Heart right ventricle (tissue), 16 donors: ENCODE measurements at regions not wholly inside any gene's neighbourhood (a gene's known extent, or its start where the extent isn't known, plus 50 kb on each side); places are given as distances from the start of the nearest gene placed in this dataset.

ENCODE experiments used
- ATAC-seq, 8 donors: fragments of 200-7000 bp; cut with Tn5 transposase; one replicate each; pipeline ENCODE4 v1.9.1; 2020; ENCODE audit warnings: mild to moderate bottlenecking in 8 of 8, moderate library complexity in 8 of 8, moderate number of reproducible peaks in 1 of 8
- DNase-seq, 2 donors: peaks; one replicate each; pipeline ENCODE4 v3.0.0-alpha.2; 2020
- H3K27ac ChIP-seq, 10 donors: fragments of 200-600 bp; sonication (generic) in 2 of 10; one replicate each; pipeline versions ENCODE4 v1.5.0 to v1.8.0; 2020 to 2022; ENCODE audit warnings: mild to moderate bottlenecking in 3 of 10
- H3K27me3 ChIP-seq, 7 donors: fragments of 200-600 bp; one replicate each; pipeline ENCODE4 v1.8.0; 2021 to 2022; ENCODE audit warnings: mild to moderate bottlenecking in 2 of 7
- H3K36me3 ChIP-seq, 9 donors: fragments of 200-600 bp; sonication (generic) in 1 of 9; one replicate each; pipeline versions ENCODE4 v1.5.0 to v1.8.0; 2020 to 2022; ENCODE audit warnings: mild to moderate bottlenecking in 2 of 9
- H3K4me1 ChIP-seq, 9 donors: fragments of 200-600 bp; sonication (generic) in 1 of 9; one replicate each; pipeline versions ENCODE4 v1.5.0 to v1.8.0; 2020 to 2022; ENCODE audit warnings: mild to moderate bottlenecking in 4 of 9
- H3K4me3 ChIP-seq, 10 donors: fragments of 200-600 bp; sonication (generic) in 2 of 10; one replicate each; pipeline versions ENCODE4 v1.5.0 to v1.8.0; 2020 to 2022; ENCODE audit warnings: mild to moderate bottlenecking in 7 of 10, moderate library complexity in 2 of 10
- H3K9me3 ChIP-seq, 11 donors: fragments of 200-600 bp in 10 of 11; sonication (generic) in 2 of 11; one replicate each; pipeline versions ENCODE4 v1.5.0 to v1.8.0; 2013 to 2022; ENCODE audit warnings: mild to moderate bottlenecking in 2 of 11, control low read depth in 1 of 11, moderate library complexity in 1 of 11
- CTCF ChIP-seq, 9 donors: fragments of 200-600 bp; sonication (generic) in 2 of 9; IDR thresholded peaks; one replicate each; pipeline versions ENCODE4 v1.5.0 to v1.8.0; 2021 to 2022; ENCODE audit warnings: antibody characterized with exemption in 9 of 9, mild to moderate bottlenecking in 5 of 9, moderate library complexity in 1 of 9
- WGBS, 2 donors: extraction: QIAGEN DNeasy Blood & Tissue Kit; methylation state at CpG; one replicate each; pipeline ENCODE4 v1.1.7; 2013; ENCODE audit warnings: inconsistent platforms in 1 of 2; 5-methylcytosine and 5-hydroxymethylcytosine counted together
- intact Hi-C, 10 donors: fragments of 100-400 bp; cut with DNase I; formaldehyde crosslinking; loops; one replicate each; pipeline versions ENCODE4 v1.11.1 to v1.14.2; 2022
- donor health status: Arrhythmogenic right ventricular cardiomyopathy.
- donor health status: ischemic (EF 13 %, LVEDD 7.1; RV severe dilation, severe dysfunction).
- donor health status: healthy with polysubstance abuse.
- donor health status: DM: no; HTN: yes; CAD: no.
- donor health status: DM: no; HTN: no; CAD: no.
- donor health status: ischemic (EF 25% LVEDD 6.9; RV normal size, moderate dysfunction).
- donor health status: ischemic (EF 25% LVEDD 5.7; RV mildly dilated, moderate dysfunction).
- donor health status: healthy.
- donor health status: DM: yes; HTN: yes; CAD: no.
- donor health status: Ischemic cardiomyopathy.
- donor health status: ischemic (EF 35%, LVEDD 5.7; RV mildly dilated, moderate dysfunction).
- donor health status: nonischemic (EF 11% LVEDD 7.7; RV severe dilation, severe dysfunction).
- donor health status: DM: yes; HTN: yes; CAD: no.
- donor health status: PGD.
- donor health status: ischemic (EF 29% LVEDD 5.4; RV normal size, mild dysfunction).
- donor health status: nonischemic (EF 23%, LVEDD 6.1; RV moderate dilation, normal function).

GRCh38 chr19:13561461-13561860 lies 55.2 kb upstream of the CACNA1A start:
- Histone ChIP-seq H3K4me3 (no peak overlapping the region), H3K27ac (no peak overlapping the region), H3K4me1 (no peaks in the 10 kb centered on the region), H3K27me3 (peaks cover 0 to 24% (median 12%) of the 10 kb centered on the region in 7 donors), H3K36me3 (no peaks in the 10 kb centered on the region), H3K9me3 (peaks cover 0 to 23% (median 0%) of the 10 kb centered on the region in 11 donors)
- intact Hi-C loops: no loop called here
- no peak for TF ChIP-seq CTCF (IDR thresholded peaks at IDR 0.05)
- ATAC-seq: no peak
- DNase-seq: no peak
- 82 to 86% methylated on average over 4 of the region's 4 CpGs for WGBS, 2 donors

- Histone ChIP-seq H3K4me3 (no peak overlapping the region), H3K36me3 (no peaks in the 10 kb centered on the region), H3K27ac (no peak overlapping the region), H3K9me3 (peaks cover 0 to 23% (median 0%) of the 10 kb centered on the region in 11 donors), H3K4me1 (no peaks in the 10 kb centered on the region), H3K27me3 (peaks cover 0 to 42% (median 22%) of the 10 kb centered on the region in 7 donors)
- ATAC-seq: no peak
- DNase-seq: no peak
- intact Hi-C loops: no loop called here
- 42 to 43% methylated on average over 7 of the region's 7 CpGs for WGBS, 2 donors
- no peak for TF ChIP-seq CTCF (IDR thresholded peaks at IDR 0.05)
These were observed 51.6 kb upstream of the CACNA1A start for GRCh38 chr19:13557756-13558398.

- Histone ChIP-seq H3K27ac (no peak overlapping the region), H3K4me3 (no peak overlapping the region), H3K27me3 (peaks cover 0 to 48% (median 24%) of the 10 kb centered on the region in 7 donors), H3K4me1 (no peaks in the 10 kb centered on the region), H3K9me3 (peaks cover 0 to 22% (median 0%) of the 10 kb centered on the region in 11 donors), H3K36me3 (no peaks in the 10 kb centered on the region)
- ATAC-seq: no peak
- 71 to 77% methylated on average over 9 of the region's 9 CpGs for WGBS, 2 donors
- DNase-seq: no peak
- no peak for TF ChIP-seq CTCF (IDR thresholded peaks at IDR 0.05)
- intact Hi-C loops: no loop called here
These were observed 50.3 kb upstream of the CACNA1A start for GRCh38 chr19:13556552-13556951.
